K562 (cell line): ENCODE measurements at regions not wholly inside any gene's neighbourhood (a gene's known extent, or its start where the extent isn't known, plus 50 kb on each side); places are given as distances from the start of the nearest gene placed in this dataset.

Experiments used
- ATAC-seq: fragments of 200-7000 bp; cut with Tn5 transposase; 3 replicates; pipeline ENCODE4 v1.9.1; 2020; ENCODE audit warnings: moderate library complexity
- BruUV-seq: library from RNA; stranded (reverse); fragments of 400-500 nt; replicated peaks from 2 replicates; lab custom pipeline; 2021; lab: Mats Ljungman, UMichigan
- CTCF ChIA-PET: fragments of 300-600 bp; formaldehyde crosslinking; extraction: SDS; loops from one replicate; lab custom pipeline; 2021; ENCODE audit warnings: low intra/inter-chr PET ratio; lab: Yijun Ruan, JAX
- POLR2A ChIA-PET: fragments of 300-600, 350-650 bp; sonication (Branson Sonifier 250); formaldehyde crosslinking; extraction: SDS; loops from one replicate; lab custom pipeline; 2021; ENCODE audit warnings: antibody characterized with exemption, inconsistent platforms; lab: Yijun Ruan, JAX
- DNase-seq, 4 experiments: peaks; one replicate each; pipeline versions ENCODE4 v3.0.0 to v3.0.0-alpha.2; 2011 to 2018; ENCODE audit warnings: low spot score in 3 of 4, mixed read lengths in 3 of 4; ENCODE audit errors: extremely low read depth in 1 of 4
- FAIRE-seq: peaks from 2 replicates; lab custom pipeline; 2011; peaks lifted over from hg19 to GRCh38; lab: Jason Lieb, UNC
- H2AFZ ChIP-seq: 2 replicates; pipeline ENCODE4 v1.6.0; 2011; ENCODE audit warnings: low read depth, low read length, control low read depth, inconsistent platforms
- H3K27ac ChIP-seq: fragments of 200-600 bp; 3 replicates; pipeline ENCODE4 v1.8.0; 2011; ENCODE audit warnings: low read depth, mild to moderate bottlenecking, control low read depth, inconsistent platforms, low read length, moderate library complexity, mixed read lengths; ENCODE audit errors: extremely low read depth
- H3K27me3 ChIP-seq, 2 experiments: fragments of 300-600 bp in 1 of 2; 2 replicates in 1 of 2; 3 replicates in 1 of 2; pipeline versions ENCODE4 v1.6.0 to v1.8.0; 2011; ENCODE audit warnings: inconsistent platforms in 2 of 2, low read length in 2 of 2, mild to moderate bottlenecking in 1 of 2, mixed read lengths in 1 of 2, moderate library complexity in 1 of 2; ENCODE audit not compliant: control insufficient read depth in 2 of 2, insufficient read depth in 2 of 2
- H3K36me3 ChIP-seq: fragments of 300-600 bp; 3 replicates; pipeline ENCODE4 v1.8.0; 2011; ENCODE audit warnings: mild to moderate bottlenecking, low read length, inconsistent platforms; ENCODE audit not compliant: control insufficient read depth, insufficient read depth
- H3K4me1 ChIP-seq, 2 experiments: fragments of 200-600 bp in 1 of 2; replicated peaks in 1 of 2; 2 replicates in 1 of 2; 3 replicates in 1 of 2; pipeline versions ENCODE4 v1.5.1 to v1.8.0; 2011; ENCODE audit warnings: inconsistent platforms in 2 of 2, low read length in 2 of 2, mild to moderate bottlenecking in 1 of 2, mixed read lengths in 1 of 2, moderate library complexity in 1 of 2; ENCODE audit not compliant: control insufficient read depth in 2 of 2, insufficient read depth in 2 of 2
- H3K4me2 ChIP-seq: 2 replicates; pipeline ENCODE4 v1.6.1; 2011; ENCODE audit warnings: low read length, control low read depth, inconsistent platforms, mixed read lengths; ENCODE audit not compliant: insufficient read depth
- H3K4me3 ChIP-seq: fragments of 200-600 bp; sonication (generic), shearing (Covaris generic); 2 replicates; pipeline ENCODE4 v1.5.1; 2016; ENCODE audit warnings: control low read depth, inconsistent platforms
- H3K79me2 ChIP-seq: fragments of 200-600 bp; 3 replicates; pipeline ENCODE4 v1.8.0; 2011; ENCODE audit warnings: low read length, inconsistent platforms; ENCODE audit not compliant: control insufficient read depth, insufficient read depth
- H3K9ac ChIP-seq, 2 experiments: 2 replicates each; pipeline versions ENCODE4 v1.6.0 to v1.6.1; 2011; ENCODE audit warnings: low read depth in 2 of 2, low read length in 2 of 2, control low read depth in 1 of 2, inconsistent platforms in 1 of 2, mild to moderate bottlenecking in 1 of 2, mixed read lengths in 1 of 2; ENCODE audit not compliant: insufficient read depth in 1 of 2
- H3K9me1 ChIP-seq: one replicate; pipeline ENCODE4 v1.6.0; 2011; ENCODE audit warnings: inconsistent platforms, mild to moderate bottlenecking, low read length, moderate library complexity; ENCODE audit not compliant: control insufficient read depth, insufficient read depth
- H3K9me3 ChIP-seq: replicated peaks from 2 replicates; pipeline ENCODE4 v1.5.1; 2011; ENCODE audit warnings: low read depth, low read length, inconsistent platforms; ENCODE audit not compliant: control insufficient read depth, insufficient read depth
- H4K20me1 ChIP-seq: replicated peaks from 2 replicates; pipeline ENCODE4 v1.6.1; 2011; ENCODE audit warnings: low read length, inconsistent platforms, mixed read lengths; ENCODE audit not compliant: control insufficient read depth, insufficient read depth
- BACH1 ChIP-seq: fragments of 200-800 bp; sonication (Bioruptor generic); IDR thresholded peaks from 2 replicates; pipeline ENCODE4 v1.6.1; 2016; ENCODE audit warnings: missing genetic modification characterization, missing compliant biosample characterization
- EHMT2 ChIP-seq: fragments of 450-650 bp; IDR thresholded peaks from 2 replicates; pipeline ENCODE4 v1.6.1; 2018; ENCODE audit warnings: antibody characterized with exemption
- ETV1 ChIP-seq: fragments of 450-650 bp; conservative IDR thresholded peaks from 2 replicates; pipeline ENCODE4 v1.6.1; 2016; ENCODE audit warnings: missing genetic modification characterization, control low read depth, low read depth, missing compliant biosample characterization
- FUS ChIP-seq: fragments of 200-400 bp; formaldehyde crosslinking; optimal IDR thresholded peaks from 2 replicates; pipeline ENCODE3; 2017; ENCODE audit warnings: low read depth, low read length
- HMGN3 ChIP-seq: IDR thresholded peaks from 2 replicates; pipeline ENCODE4 v1.6.1; 2011; ENCODE audit warnings: borderline replicate concordance, low read depth, mild to moderate bottlenecking, mixed read lengths, low read length; ENCODE audit not compliant: insufficient read length; ENCODE audit errors: extremely low read depth
- L3MBTL2 ChIP-seq: fragments of 450-650 bp; IDR thresholded peaks from 2 replicates; pipeline ENCODE4 v1.6.1; 2016; ENCODE audit warnings: mild to moderate bottlenecking, moderate library complexity
- MECOM ChIP-seq: fragments of 250-450 bp; sonication (Bioruptor Pico); IDR thresholded peaks from 2 replicates; pipeline ENCODE4 v1.8.0; 2022; ENCODE audit warnings: inconsistent platforms
- NRF1 ChIP-seq, 2 experiments: fragments of 450-650 bp; IDR thresholded peaks in 1 of 2; conservative IDR thresholded peaks in 1 of 2; 2 replicates each; pipeline ENCODE4 v1.6.1; 2014; ENCODE audit warnings: mild to moderate bottlenecking in 2 of 2
- POLR2AphosphoS5 ChIP-seq: IDR thresholded peaks from 2 replicates; pipeline ENCODE4 v1.6.1; 2011; ENCODE audit warnings: mild to moderate bottlenecking, low read depth, low read length, moderate library complexity; ENCODE audit not compliant: control insufficient read depth, insufficient read depth
- PTTG1 ChIP-seq: fragments of 450-650 bp; IDR thresholded peaks from 2 replicates; pipeline ENCODE4 v1.6.1; 2016; ENCODE audit warnings: low read depth, mild to moderate bottlenecking, missing genetic modification characterization, missing compliant biosample characterization
- SMC3 ChIP-seq: conservative IDR thresholded peaks from 2 replicates; pipeline ENCODE4 v1.6.1; 2011; ENCODE audit warnings: low read depth, low read length, improper control_type of control experiment; ENCODE audit not compliant: insufficient read depth
- SPI1 ChIP-seq: IDR thresholded peaks from 2 replicates; pipeline ENCODE4 v1.6.1; 2011; ENCODE audit warnings: low read depth, low read length, control low read depth, borderline replicate concordance
- TCF15 ChIP-seq: fragments of 250-450 bp; sonication (Bioruptor Pico); IDR thresholded peaks from 2 replicates; pipeline ENCODE4 v1.8.0; 2022; ENCODE audit warnings: moderate library complexity, mild to moderate bottlenecking, inconsistent platforms
- ZBTB26 ChIP-seq: fragments of 450-650 bp; formaldehyde crosslinking; IDR thresholded peaks from 2 replicates; pipeline ENCODE4 v1.4.0; 2022; ENCODE audit warnings: missing genetic modification characterization
- ZNF778 ChIP-seq: fragments of 450-650 bp; formaldehyde crosslinking; IDR thresholded peaks from 2 replicates; pipeline ENCODE4 v1.4.0; 2020; ENCODE audit warnings: mild to moderate bottlenecking, moderate library complexity
- WGBS: fragments of 100-300 bp; shearing (Covaris generic); methylation state at CpG from one replicate; pipeline ENCODE4 v1.1.6; 2016; ENCODE audit warnings: low coverage, mixed read lengths; ENCODE audit not compliant: insufficient coverage; ENCODE audit errors: missing lambda C conversion rate; 5-methylcytosine and 5-hydroxymethylcytosine counted together
- in situ Hi-C: fragments of 300-500 bp; cut with MboI; formaldehyde crosslinking; loops from 4 replicates; pipeline ENCODE4 v1.15.0; 2018; ENCODE audit warnings: inconsistent platforms, mixed read lengths
- intact Hi-C: fragments of 100-400 bp; cut with micrococcal nuclease; formaldehyde crosslinking; loops from 2 replicates; pipeline ENCODE4 v1.14.2; 2022

- CTCF ChIA-PET: no interaction called here
- H3K4me2 ChIP-seq: no peak overlapping the region
- H4K20me1 ChIP-seq: no peaks in the 10 kb centered on the region
- H3K27me3 ChIP-seq: peaks cover 11 to 40% of the 10 kb centered on the region in 2 experiments; a peak in 4 of 5 replicates
- H3K79me2 ChIP-seq: no peaks in the 10 kb centered on the region
- WGBS: 9% methylated on average over 7 of the region's 10 CpGs
- H3K9ac ChIP-seq: no peak overlapping the region
- no peaks in the 10 kb centered on the region; the same call in 1 of the 2 replicates for H3K9me3 ChIP-seq
- FAIRE-seq (no peak), DNase-seq (no peak), ATAC-seq (no peak)
- H3K27ac ChIP-seq: no peak overlapping the region
- H3K4me3 ChIP-seq: no peak overlapping the region
- BruUV-seq: no TSS peak
- H3K36me3 ChIP-seq: no peaks in the 10 kb centered on the region
- intact Hi-C loops (no loop called here), in situ Hi-C loops (no loop called here)
- TF ChIP-seq PTTG1 (tag) (no peak), BACH1 (tag) (no peak), NRF1 (conservative IDR thresholded peaks at IDR 0.05 in 1 of 2, IDR thresholded peaks at IDR 0.05 in 1 of 2) (no peak), ZBTB26 (CRISPR knock-in tag) (no peak), TCF15 (no peak), ETV1 (no peak), FUS (no peak), POLR2AphosphoS5 (no peak), SPI1 (no peak), MECOM (no peak), EHMT2 (no peak), SMC3 (no peak), ZNF778 (CRISPR knock-in tag) (no peak), HMGN3 (no peak), L3MBTL2 (no peak)
- H2AFZ ChIP-seq: no peak overlapping the region
- POLR2A ChIA-PET: interaction anchor here (1.1 kb wide), 1 partner anchor 26 kb away, joined by 4 read pairs; no protein-coding TSS in a partner anchor
- H3K4me1 ChIP-seq: peaks cover 0 to 5% of the 10 kb centered on the region in 2 experiments; a peak in 3 of 5 replicates
- H3K9me1 ChIP-seq: no peaks in the 10 kb centered on the region
These were observed 133.8 kb downstream of the BRD1 start for GRCh38 chr22:49693848-49694247.
